Upper lobe of left lung (tissue), 6 donors: ENCODE measurements at regions not wholly inside any gene's neighbourhood (a gene's known extent, or its start where the extent isn't known, plus 50 kb on each side); places are given as distances from the start of the nearest gene placed in this dataset.

ENCODE experiments used
- ATAC-seq, 2 donors: fragments of 200-7000 bp; cut with Tn5 transposase; one replicate each; pipeline ENCODE4 v1.9.1; 2022; ENCODE audit warnings: mild to moderate bottlenecking in 2 of 2, moderate library complexity in 2 of 2; ENCODE audit not compliant: low FRiP score in 2 of 2
- DNase-seq, 2 donors: peaks; one replicate each; pipeline ENCODE4 v3.0.0-alpha.2; 2019 to 2020
- H3K27ac ChIP-seq, 4 donors: fragments of 200-600 bp; sonication (generic); one replicate each; pipeline ENCODE4 v1.5.1; 2016 to 2019
- H3K27me3 ChIP-seq, 4 donors: fragments of 200-600 bp; sonication (generic); one replicate each; pipeline ENCODE4 v1.5.1; 2017 to 2019
- H3K36me3 ChIP-seq, 4 donors: fragments of 200-600 bp; sonication (generic); one replicate each; pipeline ENCODE4 v1.5.1; 2016 to 2019
- H3K4me1 ChIP-seq, 4 donors: fragments of 200-600 bp; sonication (generic); one replicate each; pipeline ENCODE4 v1.5.1; 2018 to 2019
- H3K4me3 ChIP-seq, 4 donors: fragments of 200-600 bp; sonication (generic); one replicate each; pipeline ENCODE4 v1.5.1; 2017 to 2019; ENCODE audit warnings: mild to moderate bottlenecking in 2 of 4, moderate library complexity in 1 of 4
- H3K9me3 ChIP-seq, 4 donors: fragments of 200-600 bp; sonication (generic); one replicate each; pipeline ENCODE4 v1.5.1; 2018 to 2019
- CTCF ChIP-seq, 6 experiments: fragments of 450-650 bp in 4 of 6; fragments of 200-600 bp in 2 of 6; sonication (generic) in 2 of 6; IDR thresholded peaks; one replicate each; pipeline ENCODE4 v1.5.1; 2016 to 2019; ENCODE audit warnings: antibody characterized with exemption in 6 of 6
- EP300 ChIP-seq, 4 donors: sonication (generic); formaldehyde crosslinking; IDR thresholded peaks; one replicate each; pipeline ENCODE4 v1.5.1; 2017; ENCODE audit warnings: antibody characterized with exemption in 4 of 4, control low read depth in 2 of 4
- POLR2A ChIP-seq, 4 donors: fragments of 450-650 bp; IDR thresholded peaks; one replicate each; pipeline ENCODE4 v1.5.1; 2016 to 2017; ENCODE audit warnings: antibody characterized with exemption in 4 of 4, mild to moderate bottlenecking in 2 of 4
- POLR2AphosphoS5 ChIP-seq, 2 donors: sonication (generic); formaldehyde crosslinking; IDR thresholded peaks; one replicate each; pipeline ENCODE4 v1.5.1; 2017; ENCODE audit warnings: antibody characterized with exemption in 2 of 2
- WGBS, 2 donors: methylation state at CpG; one replicate each; pipeline ENCODE4 v1.1.5; 2017 to 2018; 5-methylcytosine and 5-hydroxymethylcytosine counted together
- donor health status: DM: no; HTN: no; CAD: no; lungs with moderate emphysema.
- donor health status: DM: no; HTN: yes; CAD: no; lungs with severe emphysema.

- no peaks in the 10 kb centered on the region for H3K9me3 ChIP-seq
- no peaks in the 10 kb centered on the region for H3K36me3 ChIP-seq
- ATAC-seq (no peak), DNase-seq (no peak)
- H3K4me3 ChIP-seq: no peak overlapping the region
- no peaks in the 10 kb centered on the region for H3K4me1 ChIP-seq
- 60 to 72% methylated on average over 8 of the region's 8 CpGs for WGBS, 2 donors
- H3K27me3 ChIP-seq: no peaks in the 10 kb centered on the region
- TF ChIP-seq POLR2A (IDR thresholded peaks at IDR 0.05) (no peak), POLR2AphosphoS5 (IDR thresholded peaks at IDR 0.05) (no peak), CTCF (IDR thresholded peaks at IDR 0.05) (no peak), EP300 (IDR thresholded peaks at IDR 0.05) (no peak)
- no peak overlapping the region for H3K27ac ChIP-seq
These were observed 390.0 kb upstream of the CNTN5 start for GRCh38 chr11:98630736-98631135.

DNA sequence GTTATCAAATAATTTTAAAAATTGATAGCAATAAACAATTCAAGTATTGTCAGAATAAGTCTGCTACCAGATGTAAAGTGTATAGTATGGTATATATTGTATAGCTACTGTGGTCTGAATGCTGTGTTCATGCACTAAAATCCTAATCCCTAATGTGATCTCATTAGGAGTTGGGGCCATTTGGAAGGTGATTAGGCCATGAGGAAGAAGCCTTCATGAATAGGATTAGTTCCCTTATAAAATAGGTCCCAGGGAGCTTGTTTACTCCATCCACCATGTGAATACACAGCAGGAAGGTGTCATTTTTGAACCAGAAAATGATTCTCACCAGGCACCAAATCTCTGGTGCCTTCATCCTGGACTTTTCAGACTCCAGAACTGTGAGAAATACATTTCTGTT is 363.0 kb upstream of the CNTN5 start:
- Histone ChIP-seq H3K4me3 (no peak overlapping the region), H3K4me1 (no peaks in the 10 kb centered on the region), H3K9me3 (no peaks in the 10 kb centered on the region), H3K36me3 (no peaks in the 10 kb centered on the region), H3K27ac (no peak overlapping the region), H3K27me3 (no peaks in the 10 kb centered on the region)
- DNase-seq: no peak
- no peak for TF ChIP-seq EP300 (IDR thresholded peaks at IDR 0.05)
- no peak for ATAC-seq

DNA sequence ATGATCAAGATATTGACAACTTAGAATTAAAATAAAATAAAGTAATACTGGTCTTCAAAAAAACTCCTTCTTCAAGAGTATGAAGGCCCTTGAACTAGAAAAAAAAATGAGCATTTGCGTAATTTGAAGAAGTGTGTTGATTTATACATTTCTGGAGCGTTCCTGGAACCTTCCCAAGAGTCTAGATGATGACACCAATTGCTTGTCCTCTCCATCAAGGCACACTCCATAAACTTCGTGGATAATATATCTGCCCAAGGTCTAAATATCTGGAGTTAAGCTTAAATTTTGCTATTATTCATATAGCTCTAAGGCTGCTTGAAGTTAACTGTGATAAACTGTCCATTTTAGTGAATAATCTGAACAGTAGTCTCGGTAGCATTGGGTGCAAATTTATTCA is 361.3 kb upstream of the CNTN5 start:
- TF ChIP-seq CTCF (IDR thresholded peaks at IDR 0.05) (no peak), EP300 (IDR thresholded peaks at IDR 0.05) (no peak), POLR2AphosphoS5 (IDR thresholded peaks at IDR 0.05) (no peak), POLR2A (IDR thresholded peaks at IDR 0.05) (no peak)
- WGBS, 2 donors: 56 to 59% methylated on average over 4 of the region's 4 CpGs
- no peaks in the 10 kb centered on the region for H3K4me1 ChIP-seq
- no peak overlapping the region for H3K27ac ChIP-seq
- H3K27me3 ChIP-seq: no peaks in the 10 kb centered on the region
- no peak for DNase-seq
- H3K9me3 ChIP-seq: no peaks in the 10 kb centered on the region
- H3K4me3 ChIP-seq: no peak overlapping the region
- H3K36me3 ChIP-seq: no peaks in the 10 kb centered on the region
- ATAC-seq: no peak

DNA sequence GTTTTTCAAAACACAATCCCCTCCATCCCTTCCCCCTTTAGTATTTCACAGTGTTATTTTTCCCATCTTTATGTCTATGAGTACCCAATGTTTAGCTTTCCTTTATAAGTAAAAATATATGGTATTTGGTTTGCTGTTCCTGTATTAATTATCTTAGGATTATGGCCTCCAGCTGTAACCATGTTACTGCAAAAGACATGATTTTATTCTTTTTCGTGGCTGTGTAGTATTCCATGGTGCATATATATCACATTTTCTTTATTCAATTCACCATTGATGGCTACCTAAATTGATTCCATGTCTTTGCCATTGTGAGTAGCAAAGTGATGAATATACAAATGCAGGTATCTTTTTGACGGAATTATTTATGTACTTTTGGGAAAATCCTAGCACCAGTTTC is 346.4 kb upstream of the CNTN5 start:
- H3K4me3 ChIP-seq: no peak overlapping the region
- no peaks in the 10 kb centered on the region for H3K4me1 ChIP-seq
- no peak overlapping the region for H3K27ac ChIP-seq
- no peak for DNase-seq
- WGBS, 2 donors: 83 to 87% methylated on average over 2 of the region's 2 CpGs
- TF ChIP-seq POLR2A (IDR thresholded peaks at IDR 0.05) (no peak), POLR2AphosphoS5 (IDR thresholded peaks at IDR 0.05) (no peak), EP300 (IDR thresholded peaks at IDR 0.05) (no peak), CTCF (IDR thresholded peaks at IDR 0.05) (no peak)
- H3K9me3 ChIP-seq: no peaks in the 10 kb centered on the region
- no peak for ATAC-seq
- H3K36me3 ChIP-seq: no peaks in the 10 kb centered on the region
- no peaks in the 10 kb centered on the region for H3K27me3 ChIP-seq

DNA sequence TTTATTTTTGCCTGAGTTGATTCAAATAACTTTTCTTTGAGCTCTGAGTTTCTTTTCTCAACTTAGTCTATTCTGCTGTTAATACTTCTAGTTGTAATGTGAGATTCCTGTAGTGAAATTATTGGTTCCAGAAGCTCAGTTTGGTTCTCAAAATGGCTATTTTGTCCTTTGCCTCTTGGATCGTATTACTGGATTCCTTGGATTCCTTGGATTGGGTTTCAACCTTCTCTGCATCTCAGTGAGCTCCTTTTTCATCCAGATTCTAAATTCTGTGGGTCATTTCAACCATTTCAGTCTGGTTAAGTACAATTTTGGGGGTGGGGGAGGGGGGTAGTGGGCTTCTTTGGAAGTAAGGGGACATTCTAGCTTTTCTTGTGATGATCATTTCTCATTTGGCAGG is 341.1 kb upstream of the CNTN5 start:
- no peak for DNase-seq
- Histone ChIP-seq H3K9me3 (no peaks in the 10 kb centered on the region), H3K27me3 (no peaks in the 10 kb centered on the region), H3K4me3 (no peak overlapping the region), H3K36me3 (no peaks in the 10 kb centered on the region), H3K27ac (no peak overlapping the region), H3K4me1 (no peaks in the 10 kb centered on the region)
- no peak for ATAC-seq
- TF ChIP-seq POLR2AphosphoS5 (IDR thresholded peaks at IDR 0.05) (no peak), POLR2A (IDR thresholded peaks at IDR 0.05) (no peak), CTCF (IDR thresholded peaks at IDR 0.05) (no peak), EP300 (IDR thresholded peaks at IDR 0.05) (no peak)
- 73 to 85% methylated on average over 1 of the region's 1 CpG for whole genome bisulfite sequencing, 2 donors
